K562 (cell line): ENCODE measurements at regions not wholly inside any gene's neighbourhood (a gene's known extent, or its start where the extent isn't known, plus 50 kb on each side); places are given as distances from the start of the nearest gene placed in this dataset.

Experiments
- ATAC-seq: fragments of 200-7000 bp; cut with Tn5 transposase; 3 replicates; pipeline ENCODE4 v1.9.1; 2020; ENCODE audit warnings: moderate library complexity
- BruUV-seq: library from RNA; stranded (reverse); fragments of 400-500 nt; replicated peaks from 2 replicates; lab custom pipeline; 2021; lab: Mats Ljungman, UMichigan
- CTCF ChIA-PET: fragments of 300-600 bp; formaldehyde crosslinking; extraction: SDS; loops from one replicate; lab custom pipeline; 2021; ENCODE audit warnings: low intra/inter-chr PET ratio; lab: Yijun Ruan, JAX
- POLR2A ChIA-PET: fragments of 300-600, 350-650 bp; sonication (Branson Sonifier 250); formaldehyde crosslinking; extraction: SDS; loops from one replicate; lab custom pipeline; 2021; ENCODE audit warnings: antibody characterized with exemption, inconsistent platforms; lab: Yijun Ruan, JAX
- DNase-seq, 4 experiments: peaks; one replicate each; pipeline versions ENCODE4 v3.0.0 to v3.0.0-alpha.2; 2011 to 2018; ENCODE audit warnings: low spot score in 3 of 4, mixed read lengths in 3 of 4; ENCODE audit errors: extremely low read depth in 1 of 4
- FAIRE-seq: peaks from 2 replicates; lab custom pipeline; 2011; peaks lifted over from hg19 to GRCh38; lab: Jason Lieb, UNC
- H2AFZ ChIP-seq: 2 replicates; pipeline ENCODE4 v1.6.0; 2011; ENCODE audit warnings: low read depth, low read length, control low read depth, inconsistent platforms
- H3K27ac ChIP-seq: fragments of 200-600 bp; 3 replicates; pipeline ENCODE4 v1.8.0; 2011; ENCODE audit warnings: low read depth, mild to moderate bottlenecking, control low read depth, inconsistent platforms, low read length, moderate library complexity, mixed read lengths; ENCODE audit errors: extremely low read depth
- H3K27me3 ChIP-seq, 2 experiments: fragments of 300-600 bp in 1 of 2; 2 replicates in 1 of 2; 3 replicates in 1 of 2; pipeline versions ENCODE4 v1.6.0 to v1.8.0; 2011; ENCODE audit warnings: inconsistent platforms in 2 of 2, low read length in 2 of 2, mild to moderate bottlenecking in 1 of 2, mixed read lengths in 1 of 2, moderate library complexity in 1 of 2; ENCODE audit not compliant: control insufficient read depth in 2 of 2, insufficient read depth in 2 of 2
- H3K36me3 ChIP-seq: fragments of 300-600 bp; 3 replicates; pipeline ENCODE4 v1.8.0; 2011; ENCODE audit warnings: mild to moderate bottlenecking, low read length, inconsistent platforms; ENCODE audit not compliant: control insufficient read depth, insufficient read depth
- H3K4me1 ChIP-seq, 2 experiments: fragments of 200-600 bp in 1 of 2; replicated peaks in 1 of 2; 2 replicates in 1 of 2; 3 replicates in 1 of 2; pipeline versions ENCODE4 v1.5.1 to v1.8.0; 2011; ENCODE audit warnings: inconsistent platforms in 2 of 2, low read length in 2 of 2, mild to moderate bottlenecking in 1 of 2, mixed read lengths in 1 of 2, moderate library complexity in 1 of 2; ENCODE audit not compliant: control insufficient read depth in 2 of 2, insufficient read depth in 2 of 2
- H3K4me2 ChIP-seq: 2 replicates; pipeline ENCODE4 v1.6.1; 2011; ENCODE audit warnings: low read length, control low read depth, inconsistent platforms, mixed read lengths; ENCODE audit not compliant: insufficient read depth
- H3K4me3 ChIP-seq: fragments of 200-600 bp; sonication (generic), shearing (Covaris generic); 2 replicates; pipeline ENCODE4 v1.5.1; 2016; ENCODE audit warnings: control low read depth, inconsistent platforms
- H3K79me2 ChIP-seq: fragments of 200-600 bp; 3 replicates; pipeline ENCODE4 v1.8.0; 2011; ENCODE audit warnings: low read length, inconsistent platforms; ENCODE audit not compliant: control insufficient read depth, insufficient read depth
- H3K9ac ChIP-seq, 2 experiments: 2 replicates each; pipeline versions ENCODE4 v1.6.0 to v1.6.1; 2011; ENCODE audit warnings: low read depth in 2 of 2, low read length in 2 of 2, control low read depth in 1 of 2, inconsistent platforms in 1 of 2, mild to moderate bottlenecking in 1 of 2, mixed read lengths in 1 of 2; ENCODE audit not compliant: insufficient read depth in 1 of 2
- H3K9me1 ChIP-seq: one replicate; pipeline ENCODE4 v1.6.0; 2011; ENCODE audit warnings: inconsistent platforms, mild to moderate bottlenecking, low read length, moderate library complexity; ENCODE audit not compliant: control insufficient read depth, insufficient read depth
- H3K9me3 ChIP-seq: replicated peaks from 2 replicates; pipeline ENCODE4 v1.5.1; 2011; ENCODE audit warnings: low read depth, low read length, inconsistent platforms; ENCODE audit not compliant: control insufficient read depth, insufficient read depth
- H4K20me1 ChIP-seq: replicated peaks from 2 replicates; pipeline ENCODE4 v1.6.1; 2011; ENCODE audit warnings: low read length, inconsistent platforms, mixed read lengths; ENCODE audit not compliant: control insufficient read depth, insufficient read depth
- BCOR ChIP-seq: fragments of 450-650 bp; IDR thresholded peaks from 2 replicates; pipeline ENCODE4 v1.6.1; 2016
- CHD1 ChIP-seq: fragments of 200-600 bp; sonication (generic); IDR thresholded peaks from one replicate; pipeline ENCODE4 v1.6.1; 2012; ENCODE audit warnings: mild to moderate bottlenecking, moderate library complexity, low read length, inconsistent platforms
- FOXK1 ChIP-seq: sonication (generic); formaldehyde crosslinking; IDR thresholded peaks from 2 replicates; pipeline ENCODE4 v1.8.0; 2022; ENCODE audit warnings: missing genetic modification reagents, mild to moderate bottlenecking, borderline replicate concordance
- HDAC6 ChIP-seq: IDR thresholded peaks from 2 replicates; pipeline ENCODE4 v1.6.1; 2012; ENCODE audit warnings: low read depth, mild to moderate bottlenecking, control low read depth, inconsistent platforms, low read length, moderate library complexity
- NBN ChIP-seq: fragments of 450-650 bp; IDR thresholded peaks from 2 replicates; pipeline ENCODE4 v1.6.1; 2016; ENCODE audit warnings: low read depth, mild to moderate bottlenecking
- NR1H2 ChIP-seq: sonication (generic); formaldehyde crosslinking; IDR thresholded peaks from 2 replicates; pipeline ENCODE4 v1.4.0; 2020; ENCODE audit warnings: mild to moderate bottlenecking, missing genetic modification reagents
- POLR2AphosphoS2 ChIP-seq: IDR thresholded peaks from 2 replicates; pipeline ENCODE4 v1.6.1; 2012; ENCODE audit warnings: low read length, improper control_type of control experiment
- POLR2G ChIP-seq: fragments of 200-400 bp; formaldehyde crosslinking; IDR thresholded peaks from 2 replicates; pipeline ENCODE4 v1.6.1; 2017; ENCODE audit warnings: low read depth, mild to moderate bottlenecking, antibody characterized with exemption, low read length, moderate library complexity
- RBFOX2 ChIP-seq: fragments of 200-400 bp; formaldehyde crosslinking; IDR thresholded peaks from 2 replicates; pipeline ENCODE4 v1.6.1; 2017; ENCODE audit warnings: low read depth, mild to moderate bottlenecking, low read length, moderate library complexity
- SIN3A ChIP-seq, 2 experiments: fragments of 150-350 bp in 1 of 2; IDR thresholded peaks; 2 replicates each; pipeline ENCODE4 v1.6.1; 2011 to 2016; ENCODE audit warnings: borderline replicate concordance in 2 of 2, low read depth in 2 of 2, low read length in 2 of 2, mild to moderate bottlenecking in 2 of 2, moderate library complexity in 2 of 2; ENCODE audit not compliant: control insufficient read depth in 1 of 2
- SRSF7 ChIP-seq: fragments of 200-400 bp; formaldehyde crosslinking; optimal IDR thresholded peaks from 2 replicates; pipeline ENCODE3; 2017; ENCODE audit warnings: mild to moderate bottlenecking, low read depth, low read length
- ZNF134 ChIP-seq: fragments of 250-450 bp; sonication (Bioruptor Pico); conservative IDR thresholded peaks from 2 replicates; pipeline ENCODE4 v1.4.0; 2020
- ZNF436 ChIP-seq: fragments of 250-450, 450-650 bp; sonication (Bioruptor Pico); formaldehyde crosslinking; IDR thresholded peaks from 2 replicates; pipeline ENCODE4 v1.7.0; 2020; ENCODE audit warnings: mild to moderate bottlenecking
- ZNF778 ChIP-seq: fragments of 450-650 bp; formaldehyde crosslinking; IDR thresholded peaks from 2 replicates; pipeline ENCODE4 v1.4.0; 2020; ENCODE audit warnings: mild to moderate bottlenecking, moderate library complexity
- WGBS: fragments of 100-300 bp; shearing (Covaris generic); methylation state at CpG from one replicate; pipeline ENCODE4 v1.1.6; 2016; ENCODE audit warnings: low coverage, mixed read lengths; ENCODE audit not compliant: insufficient coverage; ENCODE audit errors: missing lambda C conversion rate; 5-methylcytosine and 5-hydroxymethylcytosine counted together
- in situ Hi-C: fragments of 300-500 bp; cut with MboI; formaldehyde crosslinking; loops from 4 replicates; pipeline ENCODE4 v1.15.0; 2018; ENCODE audit warnings: inconsistent platforms, mixed read lengths
- intact Hi-C: fragments of 100-400 bp; cut with micrococcal nuclease; formaldehyde crosslinking; loops from 2 replicates; pipeline ENCODE4 v1.14.2; 2022
- TF ChIP-seq, protein P1 (sequence below): IDR thresholded peaks from 3 replicates; pipeline ENCODE4 v1.6.1; 2011; ENCODE audit warnings: borderline replicate concordance, mild to moderate bottlenecking, moderate library complexity; ENCODE audit not compliant: insufficient read length; ENCODE audit errors: extremely low read depth
- TF ChIP-seq, protein P2 (sequence below): fragments of 250-450 bp; sonication (Bioruptor Pico); IDR thresholded peaks from 2 replicates; pipeline ENCODE4 v1.8.0; 2022; ENCODE audit warnings: inconsistent platforms

DNA sequence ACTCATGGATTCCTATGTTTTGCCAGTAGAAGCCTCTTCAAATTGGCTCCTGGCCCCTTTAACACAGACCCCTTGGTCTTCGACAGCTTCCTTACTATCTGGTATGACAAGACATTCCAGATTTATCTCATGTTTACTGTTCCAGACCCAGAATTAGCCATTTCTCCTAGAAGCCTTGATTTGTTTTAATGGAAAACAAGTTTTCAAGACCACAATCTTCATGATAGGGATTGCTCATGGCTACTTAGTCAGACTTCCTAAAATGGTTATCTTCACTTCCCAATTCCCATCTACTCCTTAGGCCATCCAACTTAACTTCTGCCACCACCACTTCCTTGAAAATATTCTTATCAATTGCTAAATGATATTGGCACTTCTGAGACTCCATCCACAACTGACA, 63.2 kb downstream of the TTC32 start:
- Histone ChIP-seq H3K79me2 (no peaks in the 10 kb centered on the region), H3K27me3 (peaks cover 0 to 19% of the 10 kb centered on the region in 2 experiments; a peak in 2 of 5 replicates), H3K4me3 (no peak overlapping the region), H3K36me3 (no peaks in the 10 kb centered on the region), H3K4me2 (no peak overlapping the region), H3K27ac (no peak overlapping the region), H3K9me3 (no peaks in the 10 kb centered on the region), H3K9ac (no peak overlapping the region), H4K20me1 (no peaks in the 10 kb centered on the region), H2AFZ (no peak overlapping the region), H3K9me1 (no peaks in the 10 kb centered on the region)
- in situ Hi-C loops = no loop called here
- DNase-seq (no peak), FAIRE-seq (no peak), ATAC-seq (no peak)
- POLR2A ChIA-PET = interaction anchor here (0.6 kb wide), 1 partner anchor 1975 kb away, joined by 5 read pairs; no protein-coding TSS in a partner anchor
- no TSS peak for BruUV-seq
- WGBS = 0% methylated on average over 1 of the region's 1 CpG
- no peak for TF ChIP-seq SIN3A (IDR thresholded peaks at IDR 0.05; ENCODE audit: borderline replicate concordance in 2 of 2, control insufficient read depth in 1 of 2, low read depth in 2 of 2, low read length in 2 of 2)
- no peak for TF ChIP-seq BCOR
- no peak for TF ChIP-seq FOXK1
- no peak for TF ChIP-seq POLR2AphosphoS2
- TF ChIP-seq POLR2G = no peak
- TF ChIP-seq NBN = no peak
- TF ChIP-seq NR1H2 (CRISPR knock-in tag) = no peak
- TF ChIP-seq, protein P1, sequence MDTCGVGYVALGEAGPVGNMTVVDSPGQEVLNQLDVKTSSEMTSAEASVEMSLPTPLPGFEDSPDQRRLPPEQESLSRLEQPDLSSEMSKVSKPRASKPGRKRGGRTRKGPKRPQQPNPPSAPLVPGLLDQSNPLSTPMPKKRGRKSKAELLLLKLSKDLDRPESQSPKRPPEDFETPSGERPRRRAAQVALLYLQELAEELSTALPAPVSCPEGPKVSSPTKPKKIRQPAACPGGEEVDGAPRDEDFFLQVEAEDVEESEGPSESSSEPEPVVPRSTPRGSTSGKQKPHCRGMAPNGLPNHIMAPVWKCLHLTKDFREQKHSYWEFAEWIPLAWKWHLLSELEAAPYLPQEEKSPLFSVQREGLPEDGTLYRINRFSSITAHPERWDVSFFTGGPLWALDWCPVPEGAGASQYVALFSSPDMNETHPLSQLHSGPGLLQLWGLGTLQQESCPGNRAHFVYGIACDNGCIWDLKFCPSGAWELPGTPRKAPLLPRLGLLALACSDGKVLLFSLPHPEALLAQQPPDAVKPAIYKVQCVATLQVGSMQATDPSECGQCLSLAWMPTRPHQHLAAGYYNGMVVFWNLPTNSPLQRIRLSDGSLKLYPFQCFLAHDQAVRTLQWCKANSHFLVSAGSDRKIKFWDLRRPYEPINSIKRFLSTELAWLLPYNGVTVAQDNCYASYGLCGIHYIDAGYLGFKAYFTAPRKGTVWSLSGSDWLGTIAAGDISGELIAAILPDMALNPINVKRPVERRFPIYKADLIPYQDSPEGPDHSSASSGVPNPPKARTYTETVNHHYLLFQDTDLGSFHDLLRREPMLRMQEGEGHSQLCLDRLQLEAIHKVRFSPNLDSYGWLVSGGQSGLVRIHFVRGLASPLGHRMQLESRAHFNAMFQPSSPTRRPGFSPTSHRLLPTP = no peak
- TF ChIP-seq HDAC6 = no peak
- TF ChIP-seq SRSF7 = no peak
- TF ChIP-seq CHD1 = no peak
- no peak for TF ChIP-seq RBFOX2
- TF ChIP-seq ZNF134 (CRISPR knock-in tag) = no peak
- TF ChIP-seq ZNF436 (CRISPR knock-in tag) = no peak
- TF ChIP-seq, protein P2, sequence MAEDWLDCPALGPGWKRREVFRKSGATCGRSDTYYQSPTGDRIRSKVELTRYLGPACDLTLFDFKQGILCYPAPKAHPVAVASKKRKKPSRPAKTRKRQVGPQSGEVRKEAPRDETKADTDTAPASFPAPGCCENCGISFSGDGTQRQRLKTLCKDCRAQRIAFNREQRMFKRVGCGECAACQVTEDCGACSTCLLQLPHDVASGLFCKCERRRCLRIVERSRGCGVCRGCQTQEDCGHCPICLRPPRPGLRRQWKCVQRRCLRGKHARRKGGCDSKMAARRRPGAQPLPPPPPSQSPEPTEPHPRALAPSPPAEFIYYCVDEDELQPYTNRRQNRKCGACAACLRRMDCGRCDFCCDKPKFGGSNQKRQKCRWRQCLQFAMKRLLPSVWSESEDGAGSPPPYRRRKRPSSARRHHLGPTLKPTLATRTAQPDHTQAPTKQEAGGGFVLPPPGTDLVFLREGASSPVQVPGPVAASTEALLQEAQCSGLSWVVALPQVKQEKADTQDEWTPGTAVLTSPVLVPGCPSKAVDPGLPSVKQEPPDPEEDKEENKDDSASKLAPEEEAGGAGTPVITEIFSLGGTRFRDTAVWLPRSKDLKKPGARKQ (CRISPR knock-in tag) = no peak
- no peak for TF ChIP-seq ZNF778 (CRISPR knock-in tag)
- TF ChIP-seq, all 486 proteins: peak for 0
- intact Hi-C loops = no loop called here
- no peaks in the 10 kb centered on the region for H3K4me1 ChIP-seq
- CTCF ChIA-PET = no interaction called here
